DND-41 (cell line): ENCODE measurements at regions not wholly inside any gene's neighbourhood (a gene's known extent, or its start where the extent isn't known, plus 50 kb on each side); places are given as distances from the start of the nearest gene placed in this dataset.

ENCODE experiments used
- ATAC-seq: fragments of 200-7000 bp; cut with Tn5 transposase; 3 replicates; pipeline ENCODE4 v1.9.1; 2021; ENCODE audit warnings: low read depth; ENCODE audit not compliant: insufficient read depth
- DNase-seq: peaks from one replicate; pipeline ENCODE4 v3.0.0-alpha.2; 2020
- H2AFZ ChIP-seq: 2 replicates; pipeline ENCODE4 v1.6.0; 2012; ENCODE audit warnings: low read depth, low read length
- H3K27ac ChIP-seq: 2 replicates; pipeline ENCODE4 v1.5.1; 2012; ENCODE audit warnings: low read length, inconsistent platforms
- H3K27me3 ChIP-seq: fragments of 200-600 bp; sonication (generic); 2 replicates; pipeline ENCODE4 v1.6.0; 2012; ENCODE audit warnings: low read length, mild to moderate bottlenecking, inconsistent platforms; ENCODE audit not compliant: insufficient read depth, poor library complexity
- H3K36me3 ChIP-seq: 2 replicates; pipeline ENCODE4 v1.5.1; 2012; ENCODE audit warnings: low read length, inconsistent platforms; ENCODE audit not compliant: insufficient read depth
- H3K4me1 ChIP-seq: 2 replicates; pipeline ENCODE4 v1.5.1; 2012; ENCODE audit warnings: mild to moderate bottlenecking, low read length; ENCODE audit not compliant: insufficient read depth
- H3K4me2 ChIP-seq: 2 replicates; pipeline ENCODE4 v1.6.0; 2012; ENCODE audit warnings: mild to moderate bottlenecking, moderate library complexity, low read length, inconsistent platforms; ENCODE audit not compliant: insufficient read depth
- H3K4me3 ChIP-seq, 2 experiments: fragments of 200-600 bp in 1 of 2; shearing (Covaris generic) in 1 of 2; 2 replicates each; pipeline ENCODE4 v1.5.1; 2012 to 2016; ENCODE audit warnings: inconsistent platforms in 2 of 2, low read length in 2 of 2, mild to moderate bottlenecking in 2 of 2, low read depth in 1 of 2, moderate library complexity in 1 of 2
- H3K79me2 ChIP-seq: 2 replicates; pipeline ENCODE4 v1.6.0; 2012; ENCODE audit warnings: low read length, inconsistent platforms; ENCODE audit not compliant: insufficient read depth
- H3K9ac ChIP-seq: 2 replicates; pipeline ENCODE4 v1.6.0; 2012; ENCODE audit warnings: low read depth, mild to moderate bottlenecking, inconsistent platforms, low read length, moderate library complexity
- H3K9me3 ChIP-seq: 2 replicates; pipeline ENCODE4 v1.5.1; 2012; ENCODE audit warnings: low read length, moderate library complexity, mild to moderate bottlenecking, inconsistent platforms; ENCODE audit not compliant: insufficient read depth, severe bottlenecking
- H4K20me1 ChIP-seq: 2 replicates; pipeline ENCODE4 v1.6.0; 2012; ENCODE audit warnings: low read length; ENCODE audit not compliant: insufficient read depth
- CTCF ChIP-seq: IDR thresholded peaks from 2 replicates; pipeline ENCODE4 v1.5.1; 2012; ENCODE audit warnings: borderline replicate concordance, low read length, moderate library complexity, mild to moderate bottlenecking; ENCODE audit not compliant: poor library complexity, severe bottlenecking; ENCODE audit errors: extremely low read depth
- EZH2 ChIP-seq: IDR thresholded peaks from 3 replicates; pipeline ENCODE4 v1.6.1; 2012; ENCODE audit warnings: borderline replicate concordance, low read depth, mild to moderate bottlenecking, moderate library complexity, low read length, inconsistent platforms; ENCODE audit not compliant: severe bottlenecking

DNA sequence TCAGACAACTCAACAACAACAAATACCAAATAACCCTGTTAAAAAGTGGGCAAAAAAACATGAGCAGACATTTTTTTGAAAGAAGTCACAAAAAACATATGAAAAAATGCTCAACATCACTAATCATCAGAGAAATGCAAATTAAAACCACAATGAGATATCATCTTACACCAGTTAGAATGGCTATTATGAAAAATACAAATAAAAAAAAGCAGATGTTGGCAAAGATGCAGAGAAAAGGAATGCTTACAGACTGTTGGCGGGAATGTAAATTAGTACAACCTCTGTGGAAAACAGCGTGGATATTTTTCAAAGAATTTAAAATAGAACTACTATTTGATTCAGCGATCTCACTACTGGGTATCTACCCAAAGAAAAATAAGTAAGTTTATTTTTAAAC, 114.0 kb downstream of the SLC38A4 start:
- Histone ChIP-seq H3K27ac (no peak overlapping the region), H3K4me2 (no peak overlapping the region), H3K9ac (no peak overlapping the region), H4K20me1 (no peaks in the 10 kb centered on the region), H3K9me3 (no peaks in the 10 kb centered on the region), H3K36me3 (no peaks in the 10 kb centered on the region), H3K4me3 (no peak overlapping the region), H3K79me2 (no peaks in the 10 kb centered on the region), H2AFZ (no peak overlapping the region), H3K4me1 (no peaks in the 10 kb centered on the region), H3K27me3 (no peaks in the 10 kb centered on the region)
- ATAC-seq, result no peak
- no peak for DNase-seq
- no peak for TF ChIP-seq EZH2
- TF ChIP-seq CTCF, result no peak

DNA sequence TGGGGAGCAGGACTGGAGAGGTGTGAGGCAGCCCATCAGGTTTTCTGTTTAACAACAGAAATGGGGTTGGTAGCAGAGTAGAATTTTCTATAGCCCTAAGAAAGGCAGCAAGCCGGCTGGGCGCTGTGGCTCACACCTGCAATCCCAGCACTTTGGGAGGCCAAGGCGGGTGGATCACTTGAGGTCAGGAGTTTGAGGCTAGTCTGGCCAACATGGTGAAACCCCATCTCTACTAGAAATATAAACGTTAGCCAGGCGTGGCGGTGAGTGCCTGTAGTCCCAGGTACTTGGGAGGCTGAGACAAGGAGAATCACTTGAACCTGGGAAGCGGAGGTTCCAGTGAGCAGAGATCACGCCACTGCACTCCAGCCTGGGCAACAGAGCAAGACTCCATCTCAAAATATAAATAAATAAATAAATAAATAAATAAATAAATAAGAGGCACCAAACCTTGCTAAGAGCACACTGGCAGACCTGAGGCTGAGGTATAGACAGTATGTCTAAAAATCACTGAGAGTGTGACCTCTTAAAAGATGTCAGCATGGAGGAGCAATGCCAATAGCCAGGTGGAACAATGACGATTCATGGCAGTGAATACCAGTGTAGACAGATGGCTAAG, 115.6 kb downstream of the SLC38A4 start:
- Histone ChIP-seq H4K20me1 (no peaks in the 10 kb centered on the region), H3K79me2 (no peaks in the 10 kb centered on the region), H3K4me2 (no peak overlapping the region), H3K36me3 (no peaks in the 10 kb centered on the region), H3K4me3 (no peak overlapping the region), H3K9me3 (no peaks in the 10 kb centered on the region), H3K27me3 (no peaks in the 10 kb centered on the region), H3K27ac (no peak overlapping the region), H2AFZ (no peak overlapping the region), H3K9ac (no peak overlapping the region), H3K4me1 (no peaks in the 10 kb centered on the region)
- DNase-seq (no peak), ATAC-seq (no peak)
- TF ChIP-seq EZH2 (no peak), CTCF (no peak)

DNA sequence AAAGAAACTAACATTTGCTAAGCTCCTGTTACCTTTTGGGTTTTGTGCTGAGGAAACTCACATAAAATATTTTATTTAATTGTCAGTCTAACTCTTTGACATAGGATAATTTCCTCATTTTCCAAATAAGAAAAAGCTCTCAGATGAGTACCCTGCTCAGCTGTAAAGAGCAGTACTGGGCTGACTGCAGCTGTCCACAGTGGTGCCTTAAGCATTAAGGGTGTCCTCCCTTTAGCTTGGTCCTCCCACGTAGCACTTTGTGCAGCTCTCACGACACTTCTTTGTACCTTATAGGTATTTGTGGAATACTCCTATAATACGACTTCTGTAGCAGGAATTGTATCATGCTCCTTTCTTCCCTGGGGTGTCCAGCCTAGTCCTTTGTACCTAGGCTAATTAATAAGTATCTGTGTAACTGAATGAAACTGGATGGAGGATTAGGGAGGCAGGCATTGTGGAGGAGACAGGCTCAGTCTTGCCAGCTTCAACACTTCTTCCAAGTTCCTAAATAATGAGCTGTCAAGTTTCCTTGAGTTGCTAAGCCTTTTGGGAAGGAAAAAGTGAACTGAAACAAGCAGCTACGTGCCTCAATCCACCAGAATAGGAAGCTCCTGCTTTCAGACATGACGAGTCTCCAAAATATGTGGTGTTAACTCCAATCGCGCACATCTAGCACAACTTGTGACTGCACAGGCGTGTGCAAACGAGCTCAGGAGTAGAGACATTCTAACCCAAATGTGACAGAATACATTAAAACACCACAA, 123.0 kb downstream of the SLC38A4 start:
- no peak overlapping the region for H2AFZ ChIP-seq
- no peak overlapping the region for H3K27ac ChIP-seq
- H3K4me2 ChIP-seq, result no peak overlapping the region
- H3K79me2 ChIP-seq, result no peaks in the 10 kb centered on the region
- no peak overlapping the region for H3K9ac ChIP-seq
- no peaks in the 10 kb centered on the region for H4K20me1 ChIP-seq
- DNase-seq, result no peak
- H3K36me3 ChIP-seq, result no peaks in the 10 kb centered on the region
- no peaks in the 10 kb centered on the region for H3K4me1 ChIP-seq
- TF ChIP-seq CTCF, result no peak
- no peak for TF ChIP-seq EZH2
- ATAC-seq, result no peak
- H3K9me3 ChIP-seq, result peaks cover 2% of the 10 kb centered on the region
- no peak overlapping the region for H3K4me3 ChIP-seq
- no peaks in the 10 kb centered on the region for H3K27me3 ChIP-seq
